Keratinocyte (primary cell): ENCODE measurements at regions not wholly inside any gene's neighbourhood (a gene's known extent, or its start where the extent isn't known, plus 50 kb on each side); places are given as distances from the start of the nearest gene placed in this dataset.

Source experiments
- DNase-seq: peaks from one replicate; pipeline ENCODE4 v3.0.0-alpha.2; 2011; ENCODE audit warnings: low read depth, missing footprints, low spot score
- FAIRE-seq: peaks from 2 replicates; lab custom pipeline; 2011; peaks lifted over from hg19 to GRCh38; lab: Jason Lieb, UNC
- H2AFZ ChIP-seq: 2 replicates; pipeline ENCODE4 v1.6.0; 2012; ENCODE audit warnings: low read length, control low read depth, inconsistent platforms; ENCODE audit not compliant: control insufficient read depth
- H3K27ac ChIP-seq: 2 replicates; pipeline ENCODE4 v1.5.1; 2011; ENCODE audit warnings: low read length; ENCODE audit not compliant: control insufficient read depth, insufficient read depth
- H3K27me3 ChIP-seq: 3 replicates; pipeline ENCODE4 v1.6.0; 2011; ENCODE audit warnings: low read length; ENCODE audit not compliant: control insufficient read depth, insufficient read depth; ENCODE audit errors: extremely low read depth
- H3K36me3 ChIP-seq, 2 experiments: 2 replicates in 1 of 2; 3 replicates in 1 of 2; pipeline ENCODE4 v1.5.1; 2011; ENCODE audit warnings: low read length in 2 of 2, mild to moderate bottlenecking in 1 of 2; ENCODE audit not compliant: control insufficient read depth in 2 of 2, insufficient read depth in 2 of 2; ENCODE audit errors: extremely low read depth in 1 of 2
- H3K4me1 ChIP-seq: 3 replicates; pipeline ENCODE4 v1.5.1; 2011; ENCODE audit warnings: low read length; ENCODE audit not compliant: control insufficient read depth, insufficient read depth; ENCODE audit errors: extremely low read depth
- H3K4me2 ChIP-seq: 3 replicates; pipeline ENCODE4 v1.6.0; 2011; ENCODE audit warnings: low read depth, low read length; ENCODE audit not compliant: control insufficient read depth, insufficient read depth; ENCODE audit errors: extremely low read depth
- H3K4me3 ChIP-seq, 3 experiments: fragments of 200-600 bp in 1 of 3; sonication (generic) in 1 of 3; 2 replicates in 2 of 3; 3 replicates in 1 of 3; pipeline ENCODE4 v1.5.1; 2011 to 2016; ENCODE audit warnings: low read length in 3 of 3, mild to moderate bottlenecking in 3 of 3, control low read depth in 2 of 3, inconsistent platforms in 1 of 3, low read depth in 1 of 3, mixed read lengths in 1 of 3, mixed run types in 1 of 3, moderate library complexity in 1 of 3; ENCODE audit not compliant: control insufficient read depth in 2 of 3, insufficient read depth in 2 of 3; ENCODE audit errors: extremely low read depth in 1 of 3
- H3K79me2 ChIP-seq: 2 replicates; pipeline ENCODE4 v1.6.0; 2012; ENCODE audit warnings: low read length; ENCODE audit not compliant: control insufficient read depth, insufficient read depth
- H3K9ac ChIP-seq: 3 replicates; pipeline ENCODE4 v1.6.0; 2011; ENCODE audit warnings: low read length; ENCODE audit not compliant: control insufficient read depth, insufficient read depth; ENCODE audit errors: extremely low read depth
- H3K9me1 ChIP-seq: 3 replicates; pipeline ENCODE4 v1.6.0; 2011; ENCODE audit warnings: low read length; ENCODE audit not compliant: control insufficient read depth, insufficient read depth; ENCODE audit errors: extremely low read depth
- H3K9me3 ChIP-seq: 2 replicates; pipeline ENCODE4 v1.5.1; 2012; ENCODE audit warnings: low read depth, low read length; ENCODE audit not compliant: control insufficient read depth
- H4K20me1 ChIP-seq: 3 replicates; pipeline ENCODE4 v1.6.0; 2011; ENCODE audit warnings: low read length; ENCODE audit not compliant: control insufficient read depth, insufficient read depth; ENCODE audit errors: extremely low read depth
- EZH2 ChIP-seq: IDR thresholded peaks from one replicate; pipeline ENCODE4 v1.6.1; 2012; ENCODE audit warnings: inconsistent platforms, mild to moderate bottlenecking, low read length, moderate library complexity
- dilution Hi-C: fragments of 300-500 bp; cut with MboI; formaldehyde crosslinking; loops from one replicate; pipeline ENCODE4 v1.7.0; 2020; ENCODE audit warnings: low sequenced_read_pairs; ENCODE audit not compliant: extremely low pct_ligation_motif_present
- TF ChIP-seq, protein P1 (sequence below), 3 experiments: IDR thresholded peaks in 1 of 3; conservative IDR thresholded peaks in 1 of 3; optimal IDR thresholded peaks in 1 of 3; 2 replicates in 2 of 3; 3 replicates in 1 of 3; pipeline versions ENCODE3 to v1.5.1; 2011; ENCODE audit warnings: low read length in 3 of 3, mild to moderate bottlenecking in 3 of 3, moderate library complexity in 2 of 3, control low read depth in 1 of 3, inconsistent platforms in 1 of 3; ENCODE audit not compliant: insufficient read depth in 2 of 3; ENCODE audit errors: extremely low read depth in 1 of 3

DNA sequence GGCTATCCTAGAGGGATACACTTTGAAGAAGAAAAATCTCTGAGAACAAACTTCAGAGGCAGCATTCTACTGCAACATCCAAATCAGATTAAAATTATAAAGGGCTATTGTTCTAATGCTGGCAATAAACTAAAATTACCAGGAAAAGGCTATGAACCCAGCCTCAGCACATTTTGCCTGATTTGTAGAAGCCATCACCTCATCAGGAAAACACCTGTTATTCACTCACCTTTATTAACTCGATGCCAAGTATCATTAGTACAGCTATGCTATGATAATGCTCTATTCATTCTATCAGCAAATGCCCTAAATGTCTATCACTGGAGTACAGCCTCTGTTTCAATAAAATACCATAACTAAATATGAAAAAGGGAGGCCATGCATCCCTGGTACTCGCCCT lies 510.2 kb downstream of the RASEF start:
- Histone ChIP-seq H3K4me1 (peaks cover 4% of the 10 kb centered on the region), H3K27ac (no peak overlapping the region), H2AFZ (no peak overlapping the region), H4K20me1 (no peaks in the 10 kb centered on the region), H3K79me2 (no peaks in the 10 kb centered on the region), H3K4me3 (no peak overlapping the region), H3K36me3 (no peaks in the 10 kb centered on the region), H3K4me2 (no peak overlapping the region), H3K9me1 (no peaks in the 10 kb centered on the region), H3K27me3 (no peaks in the 10 kb centered on the region), H3K9me3 (no peaks in the 10 kb centered on the region), H3K9ac (no peak overlapping the region)
- no peak for TF ChIP-seq EZH2
- TF ChIP-seq, protein P1, sequence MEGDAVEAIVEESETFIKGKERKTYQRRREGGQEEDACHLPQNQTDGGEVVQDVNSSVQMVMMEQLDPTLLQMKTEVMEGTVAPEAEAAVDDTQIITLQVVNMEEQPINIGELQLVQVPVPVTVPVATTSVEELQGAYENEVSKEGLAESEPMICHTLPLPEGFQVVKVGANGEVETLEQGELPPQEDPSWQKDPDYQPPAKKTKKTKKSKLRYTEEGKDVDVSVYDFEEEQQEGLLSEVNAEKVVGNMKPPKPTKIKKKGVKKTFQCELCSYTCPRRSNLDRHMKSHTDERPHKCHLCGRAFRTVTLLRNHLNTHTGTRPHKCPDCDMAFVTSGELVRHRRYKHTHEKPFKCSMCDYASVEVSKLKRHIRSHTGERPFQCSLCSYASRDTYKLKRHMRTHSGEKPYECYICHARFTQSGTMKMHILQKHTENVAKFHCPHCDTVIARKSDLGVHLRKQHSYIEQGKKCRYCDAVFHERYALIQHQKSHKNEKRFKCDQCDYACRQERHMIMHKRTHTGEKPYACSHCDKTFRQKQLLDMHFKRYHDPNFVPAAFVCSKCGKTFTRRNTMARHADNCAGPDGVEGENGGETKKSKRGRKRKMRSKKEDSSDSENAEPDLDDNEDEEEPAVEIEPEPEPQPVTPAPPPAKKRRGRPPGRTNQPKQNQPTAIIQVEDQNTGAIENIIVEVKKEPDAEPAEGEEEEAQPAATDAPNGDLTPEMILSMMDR (optimal IDR thresholded peaks at IDR 0.05 in 1 of 3, IDR thresholded peaks at IDR 0.05 in 1 of 3, conservative IDR thresholded peaks at IDR 0.05 in 1 of 3; ENCODE audit: extremely low read depth in 1 of 3, insufficient read depth in 2 of 3, low read length in 3 of 3), result no peak
- dilution Hi-C loops, result no loop called here
- FAIRE-seq, result no peak
- no peak for DNase-seq

DNA sequence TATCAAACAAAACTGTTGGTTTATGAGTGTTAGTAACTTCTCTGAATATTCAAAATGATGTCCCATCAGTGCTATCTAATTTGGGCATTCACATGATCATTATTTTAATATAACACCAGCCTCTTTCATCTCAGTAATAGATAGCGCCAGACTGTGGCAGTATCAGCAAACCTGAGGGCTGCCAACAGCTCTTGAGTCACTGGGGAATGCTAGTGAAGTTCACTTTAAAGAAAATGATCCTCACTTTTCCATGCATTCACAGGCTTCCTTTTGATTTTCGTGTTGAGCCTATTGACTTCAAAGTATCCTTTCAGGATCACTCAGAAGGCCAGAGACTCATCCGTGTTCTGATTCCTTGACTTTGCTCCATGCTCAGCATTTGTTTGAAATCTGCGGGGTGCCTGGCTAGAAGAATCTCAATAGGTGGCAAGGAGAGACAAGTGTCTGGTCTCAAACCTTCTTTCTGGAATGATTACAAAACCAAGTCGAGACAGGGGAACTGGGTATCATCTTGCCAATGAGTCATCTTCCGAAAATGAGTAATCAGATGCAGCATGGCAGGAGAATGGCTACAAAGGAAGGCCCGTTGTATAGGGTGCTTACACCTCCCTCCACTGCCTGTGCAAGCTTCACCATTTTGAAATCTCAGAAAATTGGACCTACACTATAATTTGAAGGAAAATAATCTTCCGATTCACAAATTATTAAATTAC lies 509.1 kb downstream of the RASEF start:
- Histone ChIP-seq H3K4me3 (no peak overlapping the region), H2AFZ (no peak overlapping the region), H4K20me1 (no peaks in the 10 kb centered on the region), H3K4me1 (peaks cover 4% of the 10 kb centered on the region), H3K79me2 (no peaks in the 10 kb centered on the region), H3K9me3 (no peaks in the 10 kb centered on the region), H3K36me3 (no peaks in the 10 kb centered on the region), H3K9ac (no peak overlapping the region), H3K27me3 (no peaks in the 10 kb centered on the region), H3K27ac (no peak overlapping the region), H3K4me2 (no peak overlapping the region), H3K9me1 (no peaks in the 10 kb centered on the region)
- DNase-seq (peak; percentile 23), FAIRE-seq (peak; percentile 60)
- dilution Hi-C loops, result no loop called here
- TF ChIP-seq EZH2, result no peak

DNA sequence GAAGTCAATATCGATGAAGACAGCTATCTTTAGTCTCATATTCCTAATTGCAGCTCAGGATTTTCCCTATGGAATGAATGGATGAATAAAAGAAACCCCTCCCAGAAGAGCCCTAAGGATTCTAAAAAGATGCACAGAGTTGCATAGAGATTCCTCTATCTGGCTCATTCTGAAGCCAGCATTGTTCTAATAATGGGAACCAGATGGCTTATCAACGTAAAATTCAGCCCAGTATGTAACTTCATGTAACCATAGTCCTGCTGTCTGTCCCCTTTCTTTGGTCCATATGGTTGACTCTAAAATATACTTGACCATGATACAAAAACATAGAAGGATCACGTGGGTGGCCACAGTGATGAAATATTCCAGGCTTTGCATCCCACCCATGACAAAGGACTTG lies 508.6 kb downstream of the RASEF start:
- no peak overlapping the region for H2AFZ ChIP-seq
- no peaks in the 10 kb centered on the region for H3K9me3 ChIP-seq
- FAIRE-seq, result no peak
- no peak for DNase-seq
- dilution Hi-C loops, result no loop called here
- no peaks in the 10 kb centered on the region for H4K20me1 ChIP-seq
- no peaks in the 10 kb centered on the region for H3K27me3 ChIP-seq
- H3K79me2 ChIP-seq, result no peaks in the 10 kb centered on the region
- no peak for TF ChIP-seq EZH2
- TF ChIP-seq, protein P1 (optimal IDR thresholded peaks at IDR 0.05 in 1 of 3, IDR thresholded peaks at IDR 0.05 in 1 of 3, conservative IDR thresholded peaks at IDR 0.05 in 1 of 3; ENCODE audit: extremely low read depth in 1 of 3, insufficient read depth in 2 of 3, low read length in 3 of 3), result no peak
- H3K9ac ChIP-seq, result no peak overlapping the region
- H3K27ac ChIP-seq, result no peak overlapping the region
- H3K4me2 ChIP-seq, result no peak overlapping the region
- no peaks in the 10 kb centered on the region for H3K9me1 ChIP-seq
- no peaks in the 10 kb centered on the region for H3K36me3 ChIP-seq
- peaks cover 4% of the 10 kb centered on the region for H3K4me1 ChIP-seq
- no peak overlapping the region for H3K4me3 ChIP-seq
